HL-60 (cell line): ENCODE measurements at regions not wholly inside any gene's neighbourhood (a gene's known extent, or its start where the extent isn't known, plus 50 kb on each side); places are given as distances from the start of the nearest gene placed in this dataset.

Experiments
- DNase-seq, 2 experiments: peaks; one replicate each; pipeline ENCODE4 v3.0.0-alpha.2; 2010 to 2020; ENCODE audit warnings: low read depth in 1 of 2, low spot score in 1 of 2
- H3K27ac ChIP-seq: fragments of 250-450 bp; sonication (Bioruptor Pico); replicated peaks from 2 replicates; pipeline ENCODE4 v1.5.1; 2020; ENCODE audit warnings: mild to moderate bottlenecking, moderate library complexity
- H3K27me3 ChIP-seq: fragments of 250-450 bp; sonication (Bioruptor Pico); 2 replicates; pipeline ENCODE4 v1.5.1; 2021; ENCODE audit warnings: mild to moderate bottlenecking, moderate library complexity; ENCODE audit not compliant: insufficient read depth, poor library complexity, severe bottlenecking
- H3K4me3 ChIP-seq: replicated peaks from 2 replicates; pipeline ENCODE4 v1.5.1; 2011; ENCODE audit warnings: mild to moderate bottlenecking, control low read depth, low read length; ENCODE audit not compliant: insufficient read depth
- GABPA ChIP-seq: IDR thresholded peaks from 2 replicates; pipeline ENCODE4 v1.6.1; 2012; ENCODE audit warnings: low read depth
- POLR2AphosphoS5 ChIP-seq: IDR thresholded peaks from 2 replicates; pipeline ENCODE4 v1.6.1; 2012; ENCODE audit warnings: low read depth
- SPI1 ChIP-seq: IDR thresholded peaks from 2 replicates; pipeline ENCODE4 v1.6.1; 2012; ENCODE audit warnings: low read depth, mild to moderate bottlenecking, borderline replicate concordance
- TF ChIP-seq, protein P1 (sequence below): IDR thresholded peaks from 2 replicates; pipeline ENCODE4 v1.6.1; 2012; ENCODE audit warnings: low read depth; ENCODE audit not compliant: insufficient replicate concordance
- TF ChIP-seq, protein P2 (sequence below): IDR thresholded peaks from one replicate; pipeline ENCODE4 v1.5.1; 2011; ENCODE audit warnings: low read length, control low read depth, inconsistent platforms; ENCODE audit not compliant: insufficient read depth

GRCh38 chr21:28112511-28112910, 880.2 kb downstream of the LTN1 start:
- H3K27me3 ChIP-seq: no peaks in the 10 kb centered on the region
- DNase-seq: no peak
- no peak overlapping the region for H3K27ac ChIP-seq

DNA sequence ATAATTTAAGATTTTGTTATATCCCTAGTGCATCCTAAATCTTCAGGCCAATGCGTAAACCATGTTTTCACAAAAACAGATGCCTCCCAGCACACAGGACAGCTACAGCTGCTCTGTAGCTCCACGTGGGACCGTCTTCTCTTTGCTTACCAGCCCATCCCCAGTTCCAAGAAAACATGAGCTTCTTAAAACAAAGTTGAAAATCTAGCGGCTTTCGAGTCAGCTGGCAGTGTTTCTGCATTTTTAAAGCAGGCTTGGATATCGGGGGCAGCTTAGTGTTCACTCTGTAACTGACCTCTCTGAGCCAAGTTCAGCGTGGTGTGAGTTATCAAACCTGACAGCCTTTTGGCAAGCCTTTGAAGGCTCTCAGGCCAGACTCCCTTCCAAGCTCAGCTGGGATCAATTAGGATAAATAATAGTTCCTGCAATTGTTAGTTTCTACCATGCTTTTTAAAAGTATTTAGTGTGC, 881.5 kb downstream of the LTN1 start:
- Histone ChIP-seq H3K27me3 (no peaks in the 10 kb centered on the region), H3K4me3 (no peak overlapping the region), H3K27ac (no peak overlapping the region)
- TF ChIP-seq POLR2AphosphoS5: no peak
- TF ChIP-seq, protein P1, sequence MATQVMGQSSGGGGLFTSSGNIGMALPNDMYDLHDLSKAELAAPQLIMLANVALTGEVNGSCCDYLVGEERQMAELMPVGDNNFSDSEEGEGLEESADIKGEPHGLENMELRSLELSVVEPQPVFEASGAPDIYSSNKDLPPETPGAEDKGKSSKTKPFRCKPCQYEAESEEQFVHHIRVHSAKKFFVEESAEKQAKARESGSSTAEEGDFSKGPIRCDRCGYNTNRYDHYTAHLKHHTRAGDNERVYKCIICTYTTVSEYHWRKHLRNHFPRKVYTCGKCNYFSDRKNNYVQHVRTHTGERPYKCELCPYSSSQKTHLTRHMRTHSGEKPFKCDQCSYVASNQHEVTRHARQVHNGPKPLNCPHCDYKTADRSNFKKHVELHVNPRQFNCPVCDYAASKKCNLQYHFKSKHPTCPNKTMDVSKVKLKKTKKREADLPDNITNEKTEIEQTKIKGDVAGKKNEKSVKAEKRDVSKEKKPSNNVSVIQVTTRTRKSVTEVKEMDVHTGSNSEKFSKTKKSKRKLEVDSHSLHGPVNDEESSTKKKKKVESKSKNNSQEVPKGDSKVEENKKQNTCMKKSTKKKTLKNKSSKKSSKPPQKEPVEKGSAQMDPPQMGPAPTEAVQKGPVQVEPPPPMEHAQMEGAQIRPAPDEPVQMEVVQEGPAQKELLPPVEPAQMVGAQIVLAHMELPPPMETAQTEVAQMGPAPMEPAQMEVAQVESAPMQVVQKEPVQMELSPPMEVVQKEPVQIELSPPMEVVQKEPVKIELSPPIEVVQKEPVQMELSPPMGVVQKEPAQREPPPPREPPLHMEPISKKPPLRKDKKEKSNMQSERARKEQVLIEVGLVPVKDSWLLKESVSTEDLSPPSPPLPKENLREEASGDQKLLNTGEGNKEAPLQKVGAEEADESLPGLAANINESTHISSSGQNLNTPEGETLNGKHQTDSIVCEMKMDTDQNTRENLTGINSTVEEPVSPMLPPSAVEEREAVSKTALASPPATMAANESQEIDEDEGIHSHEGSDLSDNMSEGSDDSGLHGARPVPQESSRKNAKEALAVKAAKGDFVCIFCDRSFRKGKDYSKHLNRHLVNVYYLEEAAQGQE: no peak
- TF ChIP-seq, protein P2, sequence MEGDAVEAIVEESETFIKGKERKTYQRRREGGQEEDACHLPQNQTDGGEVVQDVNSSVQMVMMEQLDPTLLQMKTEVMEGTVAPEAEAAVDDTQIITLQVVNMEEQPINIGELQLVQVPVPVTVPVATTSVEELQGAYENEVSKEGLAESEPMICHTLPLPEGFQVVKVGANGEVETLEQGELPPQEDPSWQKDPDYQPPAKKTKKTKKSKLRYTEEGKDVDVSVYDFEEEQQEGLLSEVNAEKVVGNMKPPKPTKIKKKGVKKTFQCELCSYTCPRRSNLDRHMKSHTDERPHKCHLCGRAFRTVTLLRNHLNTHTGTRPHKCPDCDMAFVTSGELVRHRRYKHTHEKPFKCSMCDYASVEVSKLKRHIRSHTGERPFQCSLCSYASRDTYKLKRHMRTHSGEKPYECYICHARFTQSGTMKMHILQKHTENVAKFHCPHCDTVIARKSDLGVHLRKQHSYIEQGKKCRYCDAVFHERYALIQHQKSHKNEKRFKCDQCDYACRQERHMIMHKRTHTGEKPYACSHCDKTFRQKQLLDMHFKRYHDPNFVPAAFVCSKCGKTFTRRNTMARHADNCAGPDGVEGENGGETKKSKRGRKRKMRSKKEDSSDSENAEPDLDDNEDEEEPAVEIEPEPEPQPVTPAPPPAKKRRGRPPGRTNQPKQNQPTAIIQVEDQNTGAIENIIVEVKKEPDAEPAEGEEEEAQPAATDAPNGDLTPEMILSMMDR: no peak
- TF ChIP-seq GABPA: no peak
- TF ChIP-seq SPI1: no peak
- DNase-seq: no peak

More at GRCh38 chr21:28112511-28112910, 880.2 kb downstream of the LTN1 start:
- TF ChIP-seq GABPA (no peak), SPI1 (no peak), POLR2AphosphoS5 (no peak)
- TF ChIP-seq, protein P2: no peak
- TF ChIP-seq, protein P1: no peak
- H3K4me3 ChIP-seq: no peak overlapping the region

- no peaks in the 10 kb centered on the region for H3K27me3 ChIP-seq
- DNase-seq: no peak
- no peak overlapping the region for H3K27ac ChIP-seq
- TF ChIP-seq POLR2AphosphoS5 (no peak), GABPA (no peak), SPI1 (no peak)
- TF ChIP-seq, protein P2: no peak
- TF ChIP-seq, protein P1: no peak
- no peak overlapping the region for H3K4me3 ChIP-seq
Observed at GRCh38 chr21:28110716-28111115, 882.0 kb downstream of the LTN1 start.
